ENCODE measurements at regions not wholly inside any gene's neighbourhood (a gene's known extent, or its start where the extent isn't known, plus 50 kb on each side); places are given as distances from the start of the nearest gene placed in this dataset.

- TF ChIP-seq POLR2A (IDR thresholded peaks at IDR 0.05), result no peak
- no peak overlapping the region for H3K27ac ChIP-seq
- no peak for DNase-seq
- H3K4me3 ChIP-seq, result no peak overlapping the region
- 90 to 95% (median 92%) methylated on average over 3 of the region's 3 CpGs for WGBS, 5 donors
- no peaks in the 10 kb centered on the region for H3K27me3 ChIP-seq (replicated peaks in 1 of 7)
- no peaks in the 10 kb centered on the region for H3K36me3 ChIP-seq
- no peaks in the 10 kb centered on the region for H3K4me1 ChIP-seq
- intact Hi-C loops (cut with DNase I; ENCODE audit: low total_unique reads), result no loop called here
- H3K9me3 ChIP-seq, result peaks cover 0 to 10% (median 8%) of the 10 kb centered on the region in 8 donors
Measured at GRCh38 chr4:151940926-151941617, 180.3 kb upstream of the GATB start.

- DNase-seq, result no peak
- Histone ChIP-seq H3K9me3 (peaks cover 0 to 4% (median under 1%) of the 10 kb centered on the region in 8 donors), H3K4me3 (no peak overlapping the region), H3K4me1 (no peaks in the 10 kb centered on the region), H3K27ac (no peak overlapping the region), H3K27me3 (replicated peaks in 1 of 7) (no peaks in the 10 kb centered on the region), H3K36me3 (no peaks in the 10 kb centered on the region)
- 69 to 92% (median 90%) methylated on average over 2 of the region's 2 CpGs for WGBS, 5 donors
- TF ChIP-seq CTCF (IDR thresholded peaks at IDR 0.05 in 8 of 11, conservative IDR thresholded peaks at IDR 0.05 in 3 of 11), result no peak
- no peak for TF ChIP-seq POLR2AphosphoS5 (IDR thresholded peaks at IDR 0.05)
- TF ChIP-seq POLR2A (IDR thresholded peaks at IDR 0.05), result no peak
- intact Hi-C loops (cut with DNase I; ENCODE audit: low total_unique reads), result no loop called here
Measured at GRCh38 chr4:151940291-151940690, 179.5 kb upstream of the GATB start.

- no peaks in the 10 kb centered on the region for H3K27me3 ChIP-seq (replicated peaks in 1 of 7)
- no peak for DNase-seq
- WGBS, 5 donors, result 89 to 92% (median 91%) methylated on average over 3 of the region's 3 CpGs
- H3K4me3 ChIP-seq, result no peak overlapping the region
- no peaks in the 10 kb centered on the region for H3K4me1 ChIP-seq
- H3K36me3 ChIP-seq, result no peaks in the 10 kb centered on the region
- TF ChIP-seq POLR2A (IDR thresholded peaks at IDR 0.05) (no peak), CTCF (IDR thresholded peaks at IDR 0.05 in 8 of 11, conservative IDR thresholded peaks at IDR 0.05 in 3 of 11) (no peak), POLR2AphosphoS5 (IDR thresholded peaks at IDR 0.05) (no peak)
- no peak overlapping the region for H3K27ac ChIP-seq
- H3K9me3 ChIP-seq, result no peaks in the 10 kb centered on the region
- intact Hi-C loops (cut with DNase I; ENCODE audit: low total_unique reads), result no loop called here
Measured at GRCh38 chr4:151939670-151940069, 178.9 kb upstream of the GATB start.

GRCh38 chr4:151935411-151935810 is 174.6 kb upstream of the GATB start:
- Histone ChIP-seq H3K36me3 (no peaks in the 10 kb centered on the region), H3K4me1 (no peaks in the 10 kb centered on the region), H3K27me3 (replicated peaks in 1 of 7) (no peaks in the 10 kb centered on the region), H3K9me3 (no peaks in the 10 kb centered on the region), H3K27ac (no peak overlapping the region), H3K4me3 (no peak overlapping the region)
- WGBS, 5 donors, result 86 to 95% (median 95%) methylated on average over 1 of the region's 1 CpG
- intact Hi-C loops (cut with DNase I; ENCODE audit: low total_unique reads), result no loop called here
- TF ChIP-seq CTCF (IDR thresholded peaks at IDR 0.05 in 8 of 11, conservative IDR thresholded peaks at IDR 0.05 in 3 of 11) (no peak), POLR2AphosphoS5 (IDR thresholded peaks at IDR 0.05) (no peak), POLR2A (IDR thresholded peaks at IDR 0.05) (no peak)
- no peak for DNase-seq
